Posterior vena cava (tissue), 2 donors: ENCODE measurements at regions not wholly inside any gene's neighbourhood (a gene's known extent, or its start where the extent isn't known, plus 50 kb on each side); places are given as distances from the start of the nearest gene placed in this dataset.
"Not testable (repeated sequence)": the region's sequence is repeated elsewhere in the genome, so short reads cannot be mapped to it uniquely, and the experiment has no call there.

Experiments
- DNase-seq: peaks from one replicate; pipeline ENCODE4 v3.0.0-alpha.2; 2020; ENCODE audit warnings: low spot score
- intact Hi-C, 2 donors: fragments of 100-400 bp; cut with DNase I; formaldehyde crosslinking; loops; one replicate each; pipeline versions ENCODE4 v1.14.1 to v1.14.2; 2022 to 2023
- donor health status: DM: yes; HTN: yes; CAD: no.
- donor health status: DM: yes; HTN: yes; CAD: no.

- DNase-seq = no peak
- intact Hi-C loops = loop anchor here in 1 of 2 donors (10.0 kb wide), 1 partner anchor 66 kb away; no protein-coding TSS in a partner anchor
These were observed 124.2 kb upstream of the ZNF516 start for GRCh38 chr18:76619261-76619620.

GRCh38 chr18:76618721-76619120 lies 123.7 kb upstream of the ZNF516 start:
- DNase-seq = no peak
- intact Hi-C loops = loop anchor here in 1 of 2 donors (10.0 kb wide), 1 partner anchor 66 kb away; no protein-coding TSS in a partner anchor

GRCh38 chr18:76616373-76616772 lies 121.3 kb upstream of the ZNF516 start:
- intact Hi-C loops = loop anchor here in 1 of 2 donors (10.0 kb wide), 1 partner anchor 68 kb away; no protein-coding TSS in a partner anchor
- DNase-seq = no peak

GRCh38 chr18:76615065-76615733 lies 120.2 kb upstream of the ZNF516 start:
- intact Hi-C loops = loop anchor here in 1 of 2 donors (10.0 kb wide), 1 partner anchor 70 kb away; no protein-coding TSS in a partner anchor
- DNase-seq = no peak

- no peak for DNase-seq
- intact Hi-C loops = loop anchor here in 1 of 2 donors (10.0 kb wide), 1 partner anchor 71 kb away; no protein-coding TSS in a partner anchor
These were observed 118.7 kb upstream of the ZNF516 start for GRCh38 chr18:76613755-76614120.

- no peak for DNase-seq
- intact Hi-C loops = loop anchor here in 1 of 2 donors (10.0 kb wide), 1 partner anchor 72 kb away; no protein-coding TSS in a partner anchor
These were observed 118.2 kb upstream of the ZNF516 start for GRCh38 chr18:76613053-76613754.

- intact Hi-C loops = loop anchor here in 1 of 2 donors (10.0 kb wide), 1 partner anchor 73 kb away; no protein-coding TSS in a partner anchor
- not testable (repeated sequence) for DNase-seq
These were observed 116.7 kb upstream of the ZNF516 start for GRCh38 chr18:76611750-76612045.

GRCh38 chr18:76610933-76611749 lies 116.1 kb upstream of the ZNF516 start:
- no peak for DNase-seq
- intact Hi-C loops = loop anchor here in 1 of 2 donors (10.0 kb wide), 1 partner anchor 74 kb away; no protein-coding TSS in a partner anchor

- intact Hi-C loops = loop anchor here in 1 of 2 donors (10.0 kb wide), 1 partner anchor 75 kb away; no protein-coding TSS in a partner anchor
These were observed 115.0 kb upstream of the ZNF516 start for GRCh38 chr18:76610012-76610411.

GRCh38 chr18:76605341-76605929 lies 110.4 kb upstream of the ZNF516 start:
- no peak for DNase-seq
- intact Hi-C loops = no loop called here

More at GRCh38 chr18:76610012-76610411, 115.0 kb upstream of the ZNF516 start:
- no peak for DNase-seq

- no peak for DNase-seq
- intact Hi-C loops = no loop called here
These were observed 109.8 kb upstream of the ZNF516 start for GRCh38 chr18:76604935-76605240.

GRCh38 chr18:76604108-76604934 lies 109.3 kb upstream of the ZNF516 start:
- no peak for DNase-seq
- intact Hi-C loops = no loop called here

GRCh38 chr18:76602191-76602590 lies 107.1 kb upstream of the ZNF516 start:
- no peak for DNase-seq
- intact Hi-C loops = no loop called here

- intact Hi-C loops, DNase-seq: not testable (repeated sequence)
These were observed 105.0 kb upstream of the ZNF516 start for GRCh38 chr18:76600076-76600475.

- intact Hi-C loops = no loop called here
- no peak for DNase-seq
These were observed 99.9 kb upstream of the ZNF516 start for GRCh38 chr18:76594966-76595365.

- intact Hi-C loops = no loop called here
- no peak for DNase-seq
These were observed 98.8 kb upstream of the ZNF516 start for GRCh38 chr18:76593843-76594242.

- intact Hi-C loops = no loop called here
- no peak for DNase-seq
These were observed 97.9 kb upstream of the ZNF516 start for GRCh38 chr18:76592981-76593381.

GRCh38 chr18:76592096-76592495 lies 97.1 kb upstream of the ZNF516 start:
- no peak for DNase-seq
- intact Hi-C loops = no loop called here

GRCh38 chr18:76589866-76590265 lies 94.8 kb upstream of the ZNF516 start:
- DNase-seq = no peak
- intact Hi-C loops = loop anchor here in 1 of 2 donors (10.0 kb wide), 1 partner anchor 65 kb away; no protein-coding TSS in a partner anchor
